ENCODE measurements at regions not wholly inside any gene's neighbourhood (a gene's known extent, or its start where the extent isn't known, plus 50 kb on each side); places are given as distances from the start of the nearest gene placed in this dataset.
A peak's percentile ranks its signal among the peaks of the same experiment; 100 is the strongest.
"Not testable (repeated sequence)": the region's sequence is repeated elsewhere in the genome, so short reads cannot be mapped to it uniquely, and the experiment has no call there.

GRCh38 chr9:3736161-3736560 is 210.4 kb upstream of the RFX3 start:
- Histone ChIP-seq H3K4me1 (no peaks in the 10 kb centered on the region), H3K36me3 (no peaks in the 10 kb centered on the region), H3K4me3 (no peak overlapping the region), H3K9me3 (no peaks in the 10 kb centered on the region), H3K27me3 (no peaks in the 10 kb centered on the region), H3K27ac (no peak overlapping the region)
- intact Hi-C loops (cut with DNase I; ENCODE audit: low total_unique reads) = no loop called here
- no peak for TF ChIP-seq CTCF (IDR thresholded peaks at IDR 0.05)
- TF ChIP-seq POLR2A (IDR thresholded peaks at IDR 0.05) = no peak
- DNase-seq = no peak

GRCh38 chr9:3735251-3735650 is 209.4 kb upstream of the RFX3 start:
- DNase-seq = no peak
- H3K4me1 ChIP-seq = no peaks in the 10 kb centered on the region
- no peaks in the 10 kb centered on the region for H3K36me3 ChIP-seq
- TF ChIP-seq CTCF (IDR thresholded peaks at IDR 0.05) = no peak
- H3K27ac ChIP-seq = no peak overlapping the region
- intact Hi-C loops (cut with DNase I; ENCODE audit: low total_unique reads) = no loop called here
- H3K9me3 ChIP-seq = no peaks in the 10 kb centered on the region
- H3K27me3 ChIP-seq = no peaks in the 10 kb centered on the region
- no peak overlapping the region for H3K4me3 ChIP-seq

- DNase-seq; H3K36me3 ChIP-seq; intact Hi-C loops (cut with DNase I; ENCODE audit: low total_unique reads); H3K4me3 ChIP-seq; H3K27me3 ChIP-seq; H3K4me1 ChIP-seq; H3K9me3 ChIP-seq; H3K27ac ChIP-seq: not testable (repeated sequence)
Measured at GRCh38 chr9:3733527-3734262, 207.9 kb upstream of the RFX3 start.

- no peak for TF ChIP-seq CTCF (IDR thresholded peaks at IDR 0.05)
- TF ChIP-seq POLR2A (IDR thresholded peaks at IDR 0.05) = no peak
- no peaks in the 10 kb centered on the region for H3K9me3 ChIP-seq
- H3K36me3 ChIP-seq = no peaks in the 10 kb centered on the region
- no peak overlapping the region for H3K27ac ChIP-seq
- intact Hi-C loops (cut with DNase I; ENCODE audit: low total_unique reads) = no loop called here
- DNase-seq = no peak
- no peak overlapping the region for H3K4me3 ChIP-seq
- H3K27me3 ChIP-seq = no peaks in the 10 kb centered on the region
- H3K4me1 ChIP-seq = no peaks in the 10 kb centered on the region
Measured at GRCh38 chr9:3733039-3733408, 207.2 kb upstream of the RFX3 start.

- DNase-seq = peak; percentile 38 to 40
- no peaks in the 10 kb centered on the region for H3K27me3 ChIP-seq
- H3K27ac ChIP-seq = peak overlapping the region; percentile 28 to 49
- intact Hi-C loops (cut with DNase I; ENCODE audit: low total_unique reads) = no loop called here
- no peaks in the 10 kb centered on the region for H3K4me1 ChIP-seq
- no peaks in the 10 kb centered on the region for H3K36me3 ChIP-seq
- no peak for TF ChIP-seq POLR2A (IDR thresholded peaks at IDR 0.05)
- TF ChIP-seq CTCF (IDR thresholded peaks at IDR 0.05) = peak; percentile 57 to 76 (median 67)
- H3K9me3 ChIP-seq = no peaks in the 10 kb centered on the region
- no peak overlapping the region for H3K4me3 ChIP-seq
Measured at GRCh38 chr9:3732077-3733038, 206.6 kb upstream of the RFX3 start.

Data from uterus (tissue), 3 donors.